Duodenal mucosa (tissue), 2 donors: ENCODE measurements at regions not wholly inside any gene's neighbourhood (a gene's known extent, or its start where the extent isn't known, plus 50 kb on each side); places are given as distances from the start of the nearest gene placed in this dataset.

ENCODE experiments used
- H3K27ac ChIP-seq: one replicate; pipeline ENCODE4 v1.7.0; 2013; ENCODE audit warnings: low read depth, low read length
- H3K27me3 ChIP-seq, 2 donors: one replicate each; pipeline ENCODE4 v1.7.0; 2013; ENCODE audit warnings: low read length in 2 of 2, control low read depth in 1 of 2; ENCODE audit not compliant: insufficient read depth in 2 of 2, control insufficient read depth in 1 of 2
- H3K36me3 ChIP-seq, 2 donors: one replicate each; pipeline ENCODE4 v1.7.0; 2013; ENCODE audit warnings: low read length in 2 of 2, control low read depth in 1 of 2; ENCODE audit not compliant: insufficient read depth in 2 of 2, control insufficient read depth in 1 of 2
- H3K4me1 ChIP-seq, 2 donors: one replicate each; pipeline ENCODE4 v1.7.0; 2013; ENCODE audit warnings: low read length in 2 of 2, control low read depth in 1 of 2; ENCODE audit not compliant: insufficient read depth in 2 of 2, control insufficient read depth in 1 of 2
- H3K4me3 ChIP-seq, 2 donors: one replicate each; pipeline ENCODE4 v1.7.0; 2013; ENCODE audit warnings: low read length in 2 of 2, low read depth in 1 of 2
- H3K9ac ChIP-seq, 2 donors: one replicate each; pipeline ENCODE4 v1.7.0; 2013; ENCODE audit warnings: low read length in 2 of 2, low read depth in 1 of 2
- H3K9me3 ChIP-seq, 2 donors: one replicate each; pipeline ENCODE4 v1.7.0; 2013; ENCODE audit warnings: low read length in 2 of 2, control low read depth in 1 of 2; ENCODE audit not compliant: control insufficient read depth in 1 of 2

- H3K9ac ChIP-seq: no peak overlapping the region
- H3K36me3 ChIP-seq: no peaks in the 10 kb centered on the region
- H3K27me3 ChIP-seq: no peaks in the 10 kb centered on the region
- no peak overlapping the region for H3K27ac ChIP-seq
- H3K4me3 ChIP-seq: no peak overlapping the region
- no peaks in the 10 kb centered on the region for H3K4me1 ChIP-seq
- H3K9me3 ChIP-seq: no peaks in the 10 kb centered on the region
Observed at GRCh38 chr6:79797163-79797764, 150.1 kb downstream of the ELOVL4 start.

GRCh38 chr6:79796197-79796596 lies 151.2 kb downstream of the ELOVL4 start:
- Histone ChIP-seq H3K27ac (no peak overlapping the region), H3K36me3 (no peaks in the 10 kb centered on the region), H3K27me3 (no peaks in the 10 kb centered on the region), H3K4me1 (no peaks in the 10 kb centered on the region), H3K9ac (no peak overlapping the region), H3K9me3 (no peaks in the 10 kb centered on the region), H3K4me3 (no peak overlapping the region)

GRCh38 chr6:79789896-79790295 lies 157.5 kb downstream of the ELOVL4 start:
- Histone ChIP-seq H3K9ac (no peak overlapping the region), H3K4me3 (no peak overlapping the region), H3K27me3 (no peaks in the 10 kb centered on the region), H3K4me1 (no peaks in the 10 kb centered on the region), H3K9me3 (no peaks in the 10 kb centered on the region), H3K27ac (no peak overlapping the region), H3K36me3 (no peaks in the 10 kb centered on the region)

GRCh38 chr6:79788756-79789155 lies 157.6 kb downstream of the SH3BGRL2 start:
- no peak overlapping the region for H3K27ac ChIP-seq
- no peak overlapping the region for H3K4me3 ChIP-seq
- H3K27me3 ChIP-seq: no peaks in the 10 kb centered on the region
- H3K9me3 ChIP-seq: no peaks in the 10 kb centered on the region
- no peak overlapping the region for H3K9ac ChIP-seq
- H3K4me1 ChIP-seq: no peaks in the 10 kb centered on the region
- H3K36me3 ChIP-seq: no peaks in the 10 kb centered on the region

GRCh38 chr6:79787626-79788025 lies 156.5 kb downstream of the SH3BGRL2 start:
- H3K4me1 ChIP-seq: no peaks in the 10 kb centered on the region
- H3K36me3 ChIP-seq: no peaks in the 10 kb centered on the region
- no peak overlapping the region for H3K9ac ChIP-seq
- H3K4me3 ChIP-seq: no peak overlapping the region
- H3K27me3 ChIP-seq: no peaks in the 10 kb centered on the region
- H3K27ac ChIP-seq: no peak overlapping the region
- no peaks in the 10 kb centered on the region for H3K9me3 ChIP-seq

- no peak overlapping the region for H3K9ac ChIP-seq
Observed at GRCh38 chr6:79784395-79784753, 153.2 kb downstream of the SH3BGRL2 start.

GRCh38 chr6:79783670-79784394 lies 152.7 kb downstream of the SH3BGRL2 start:
- Histone ChIP-seq H3K27ac (no peak overlapping the region), H3K27me3 (no peaks in the 10 kb centered on the region), H3K9ac (no peak overlapping the region), H3K9me3 (no peaks in the 10 kb centered on the region), H3K4me3 (no peak overlapping the region), H3K4me1 (no peaks in the 10 kb centered on the region), H3K36me3 (no peaks in the 10 kb centered on the region)

More at GRCh38 chr6:79784395-79784753, 153.2 kb downstream of the SH3BGRL2 start:
- Histone ChIP-seq H3K4me1 (no peaks in the 10 kb centered on the region), H3K4me3 (no peak overlapping the region), H3K36me3 (no peaks in the 10 kb centered on the region), H3K27me3 (no peaks in the 10 kb centered on the region), H3K27ac (no peak overlapping the region), H3K9me3 (no peaks in the 10 kb centered on the region)

- H3K4me3 ChIP-seq: no peak overlapping the region
Observed at GRCh38 chr6:79782792-79783580, 151.9 kb downstream of the SH3BGRL2 start.

GRCh38 chr6:79781916-79782315 lies 150.8 kb downstream of the SH3BGRL2 start:
- no peaks in the 10 kb centered on the region for H3K27me3 ChIP-seq

More at GRCh38 chr6:79782792-79783580, 151.9 kb downstream of the SH3BGRL2 start:
- H3K27me3 ChIP-seq: no peaks in the 10 kb centered on the region
- no peak overlapping the region for H3K27ac ChIP-seq
- no peaks in the 10 kb centered on the region for H3K4me1 ChIP-seq
- no peaks in the 10 kb centered on the region for H3K36me3 ChIP-seq
- no peak overlapping the region for H3K9ac ChIP-seq
- no peaks in the 10 kb centered on the region for H3K9me3 ChIP-seq

GRCh38 chr6:79780881-79781280 lies 149.8 kb downstream of the SH3BGRL2 start:
- H3K9me3 ChIP-seq: no peaks in the 10 kb centered on the region
- H3K4me1 ChIP-seq: no peaks in the 10 kb centered on the region

More at GRCh38 chr6:79781916-79782315, 150.8 kb downstream of the SH3BGRL2 start:
- Histone ChIP-seq H3K9ac (no peak overlapping the region), H3K36me3 (no peaks in the 10 kb centered on the region), H3K4me1 (no peaks in the 10 kb centered on the region), H3K9me3 (no peaks in the 10 kb centered on the region), H3K27ac (no peak overlapping the region), H3K4me3 (no peak overlapping the region)

More at GRCh38 chr6:79780881-79781280, 149.8 kb downstream of the SH3BGRL2 start:
- no peaks in the 10 kb centered on the region for H3K27me3 ChIP-seq
- no peak overlapping the region for H3K9ac ChIP-seq
- no peak overlapping the region for H3K4me3 ChIP-seq
- H3K27ac ChIP-seq: no peak overlapping the region
- no peaks in the 10 kb centered on the region for H3K36me3 ChIP-seq
